IPS DF 6.9 (cell line): ENCODE measurements at regions not wholly inside any gene's neighbourhood (a gene's known extent, or its start where the extent isn't known, plus 50 kb on each side); places are given as distances from the start of the nearest gene placed in this dataset.

ENCODE experiments used
- DNase-seq: peaks from one replicate; pipeline ENCODE4 v3.0.0-alpha.2; 2013; ENCODE audit warnings: low read depth, low spot score
- H3K27ac ChIP-seq: one replicate; pipeline ENCODE4 v1.5.1; 2013; ENCODE audit warnings: low read length, control low read depth
- H3K27me3 ChIP-seq: 2 replicates; pipeline ENCODE4 v1.6.1; 2013; ENCODE audit warnings: mild to moderate bottlenecking, low read length; ENCODE audit not compliant: control insufficient read depth, insufficient read depth
- H3K36me3 ChIP-seq: 2 replicates; pipeline ENCODE4 v1.6.1; 2013; ENCODE audit warnings: low read length; ENCODE audit not compliant: control insufficient read depth, insufficient read depth
- H3K4me1 ChIP-seq: 2 replicates; pipeline ENCODE4 v1.6.1; 2013; ENCODE audit warnings: low read length; ENCODE audit not compliant: control insufficient read depth, insufficient read depth
- H3K4me3 ChIP-seq: 2 replicates; pipeline ENCODE4 v1.5.1; 2013; ENCODE audit warnings: mild to moderate bottlenecking, low read length
- H3K9me3 ChIP-seq: 2 replicates; pipeline ENCODE4 v1.6.1; 2013; ENCODE audit warnings: low read length, inconsistent platforms; ENCODE audit not compliant: control insufficient read depth, insufficient read depth
- WGBS: extraction: QIAGEN DNeasy Blood & Tissue Kit; methylation state at CpG from one replicate; pipeline ENCODE4 v1.1.7; 2013; ENCODE audit warnings: mixed read lengths, missing lambda C conversion rate; ENCODE audit not compliant: insufficient read length, insufficient coverage; 5-methylcytosine and 5-hydroxymethylcytosine counted together

DNA sequence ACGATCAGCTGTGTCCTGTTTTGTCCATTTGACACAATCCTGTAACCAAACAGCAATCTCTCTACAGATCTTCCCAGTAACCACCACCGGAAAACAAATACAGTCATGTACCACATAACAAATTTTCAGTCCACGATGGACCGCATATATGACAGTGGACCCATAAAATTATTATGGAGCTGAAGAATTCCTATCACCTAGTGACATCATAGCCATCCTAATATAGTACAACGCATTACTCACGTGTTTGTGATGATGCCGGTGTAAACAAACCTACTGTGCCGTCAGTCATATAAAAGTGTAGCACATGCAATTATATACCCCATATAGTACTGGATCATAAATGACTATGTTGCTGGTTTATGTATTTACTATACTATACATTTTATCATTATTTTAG lies 133.7 kb upstream of the EDNRA start:
- Histone ChIP-seq H3K9me3 (no peaks in the 10 kb centered on the region), H3K36me3 (no peaks in the 10 kb centered on the region), H3K4me3 (no peak overlapping the region), H3K27ac (no peak overlapping the region), H3K4me1 (no peaks in the 10 kb centered on the region), H3K27me3 (no peaks in the 10 kb centered on the region)
- no CpG with 5 or more reads among the region's 8 CpGs for WGBS
- no peak for DNase-seq

GRCh38 chr4:147349193-147349592 lies 131.7 kb upstream of the EDNRA start:
- no peak overlapping the region for H3K4me3 ChIP-seq
- no peak overlapping the region for H3K27ac ChIP-seq
- WGBS = no CpG with 5 or more reads among the region's 3 CpGs
- H3K4me1 ChIP-seq = no peaks in the 10 kb centered on the region
- H3K27me3 ChIP-seq = no peaks in the 10 kb centered on the region
- no peaks in the 10 kb centered on the region for H3K36me3 ChIP-seq
- H3K9me3 ChIP-seq = no peaks in the 10 kb centered on the region
- DNase-seq = no peak

DNA sequence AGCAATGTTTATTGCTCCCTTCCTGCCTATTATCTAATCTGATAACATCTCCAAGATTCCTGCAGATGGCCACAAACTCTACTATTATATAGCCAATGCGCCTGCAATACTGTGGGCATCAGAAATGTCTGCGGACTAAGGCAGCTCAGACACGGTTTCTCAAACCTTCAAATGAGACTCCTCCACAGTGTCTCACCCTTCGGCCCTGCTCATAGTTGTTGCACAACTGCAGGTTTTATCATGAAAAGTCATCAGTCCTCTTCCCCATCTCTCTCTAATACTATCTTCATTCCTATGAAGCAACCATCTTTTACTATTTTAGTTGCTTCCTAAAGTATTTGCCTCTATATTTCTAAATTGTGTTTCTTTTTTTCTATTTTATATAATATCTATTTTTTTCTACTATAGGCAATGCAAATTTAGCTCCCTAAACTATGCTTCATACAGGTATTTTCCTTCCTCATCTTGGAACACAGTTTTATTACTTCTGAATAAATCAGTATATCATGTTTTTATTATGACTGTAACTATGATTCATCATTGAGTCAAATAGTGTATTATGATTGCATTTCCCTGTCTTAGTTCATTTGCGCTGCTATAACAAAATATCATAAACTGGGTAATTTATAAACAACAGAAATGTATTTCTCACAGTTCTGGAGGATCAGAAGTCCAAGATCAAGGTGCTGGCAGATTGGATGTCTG lies 129.7 kb upstream of the EDNRA start:
- WGBS = no CpG with 5 or more reads among the region's 5 CpGs
- no peak overlapping the region for H3K4me3 ChIP-seq
- DNase-seq = no peak
- H3K36me3 ChIP-seq = no peaks in the 10 kb centered on the region
- no peaks in the 10 kb centered on the region for H3K9me3 ChIP-seq
- no peaks in the 10 kb centered on the region for H3K4me1 ChIP-seq
- H3K27me3 ChIP-seq = no peaks in the 10 kb centered on the region
- no peak overlapping the region for H3K27ac ChIP-seq

DNA sequence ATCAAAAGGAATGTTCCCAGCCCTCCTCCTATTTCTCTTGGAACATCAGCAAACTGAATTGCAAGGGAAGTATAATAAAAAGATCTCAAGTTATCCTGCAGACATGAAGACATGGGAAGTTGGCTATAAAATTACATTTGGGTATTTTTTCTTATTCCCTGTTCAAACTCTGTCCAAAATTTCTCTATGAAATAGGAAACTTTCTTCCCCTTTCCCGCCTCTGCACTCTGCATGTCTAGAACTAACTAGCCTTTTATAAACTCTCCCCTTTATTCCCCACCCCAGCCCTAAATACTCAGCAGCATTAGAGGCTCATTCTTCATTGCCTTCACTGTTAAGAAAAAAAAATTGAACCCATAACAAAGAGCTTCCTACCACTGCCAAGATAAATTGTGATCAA lies 126.7 kb upstream of the EDNRA start:
- Histone ChIP-seq H3K36me3 (no peaks in the 10 kb centered on the region), H3K27me3 (no peaks in the 10 kb centered on the region), H3K27ac (no peak overlapping the region), H3K4me1 (no peaks in the 10 kb centered on the region), H3K9me3 (no peaks in the 10 kb centered on the region), H3K4me3 (no peak overlapping the region)
- DNase-seq = no peak
- WGBS = no CpG with 5 or more reads among the region's 1 CpG

DNA sequence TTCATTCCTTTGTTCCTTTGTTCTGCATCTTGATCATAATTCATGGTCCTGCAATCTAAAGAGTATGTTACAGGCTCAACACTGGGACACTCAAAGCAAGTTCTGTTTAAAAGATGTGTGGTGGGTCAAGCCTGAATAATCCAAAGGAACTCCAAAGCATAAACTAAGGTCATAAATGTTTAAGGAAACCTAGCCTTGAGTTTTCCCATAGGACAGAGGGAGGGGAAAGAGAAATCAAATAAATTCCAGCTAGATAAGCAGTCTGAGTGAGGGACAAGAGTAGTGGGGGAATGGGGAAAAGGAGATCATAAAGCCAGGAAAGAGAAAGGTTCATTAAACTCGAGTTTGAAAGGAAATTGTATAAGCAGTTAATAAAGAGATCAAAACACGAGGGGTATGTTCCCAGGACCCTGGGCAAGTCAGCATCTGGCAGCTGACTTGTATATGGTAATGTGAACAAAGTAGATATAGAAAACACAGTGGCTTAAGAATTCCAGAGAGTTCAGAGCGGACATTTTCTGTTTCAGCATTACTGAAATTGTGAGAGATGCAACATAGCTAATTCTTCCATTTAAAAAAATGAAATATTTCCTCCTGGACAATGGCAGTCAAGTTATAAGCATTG lies 125.8 kb upstream of the EDNRA start:
- Histone ChIP-seq H3K36me3 (no peaks in the 10 kb centered on the region), H3K27ac (no peak overlapping the region), H3K9me3 (no peaks in the 10 kb centered on the region), H3K27me3 (no peaks in the 10 kb centered on the region), H3K4me3 (no peak overlapping the region), H3K4me1 (no peaks in the 10 kb centered on the region)
- no CpG with 5 or more reads among the region's 3 CpGs for WGBS
- no peak for DNase-seq

- Histone ChIP-seq H3K27ac (no peak overlapping the region), H3K27me3 (no peaks in the 10 kb centered on the region), H3K36me3 (no peaks in the 10 kb centered on the region), H3K4me1 (no peaks in the 10 kb centered on the region), H3K9me3 (no peaks in the 10 kb centered on the region), H3K4me3 (no peak overlapping the region)
- WGBS = no CpG with 5 or more reads among the region's 1 CpG
- DNase-seq = no peak
Observed at GRCh38 chr4:147355847-147356246, 125.0 kb upstream of the EDNRA start.

- DNase-seq = no peak
- no CpG with 5 or more reads among the region's 3 CpGs for WGBS
- Histone ChIP-seq H3K27me3 (no peaks in the 10 kb centered on the region), H3K36me3 (no peaks in the 10 kb centered on the region), H3K9me3 (no peaks in the 10 kb centered on the region), H3K4me3 (no peak overlapping the region), H3K27ac (no peak overlapping the region), H3K4me1 (no peaks in the 10 kb centered on the region)
Observed at GRCh38 chr4:147360301-147360700, 120.6 kb upstream of the EDNRA start.

DNA sequence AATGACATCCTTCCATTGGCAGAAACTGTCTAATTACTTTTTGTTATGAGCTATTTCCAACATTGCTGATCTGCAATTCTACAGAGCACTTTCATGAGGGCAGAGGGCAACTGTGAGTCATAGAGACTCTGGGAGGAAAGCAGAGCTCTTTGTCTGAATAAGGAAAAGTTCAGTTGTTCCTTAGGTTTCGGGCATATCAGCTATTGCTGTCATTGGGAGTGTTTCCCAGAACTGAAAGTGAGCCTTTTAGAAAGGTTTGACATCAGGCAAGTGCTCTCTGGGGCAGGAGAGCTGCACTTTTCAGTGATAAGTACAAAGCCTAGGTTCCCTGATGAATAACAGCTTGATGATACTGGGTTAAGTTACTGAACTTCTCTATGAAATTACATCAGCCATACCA lies 119.2 kb upstream of the EDNRA start:
- no peaks in the 10 kb centered on the region for H3K9me3 ChIP-seq
- H3K4me1 ChIP-seq = no peaks in the 10 kb centered on the region
- H3K27ac ChIP-seq = no peak overlapping the region
- no CpG with 5 or more reads among the region's 1 CpG for WGBS
- no peak for DNase-seq
- no peaks in the 10 kb centered on the region for H3K27me3 ChIP-seq
- H3K36me3 ChIP-seq = no peaks in the 10 kb centered on the region
- no peak overlapping the region for H3K4me3 ChIP-seq

- no peak for DNase-seq
- no CpG with 5 or more reads among the region's 4 CpGs for WGBS
- H3K27me3 ChIP-seq = no peaks in the 10 kb centered on the region
- H3K4me3 ChIP-seq = no peak overlapping the region
- H3K4me1 ChIP-seq = no peaks in the 10 kb centered on the region
- no peaks in the 10 kb centered on the region for H3K9me3 ChIP-seq
- H3K36me3 ChIP-seq = no peaks in the 10 kb centered on the region
- H3K27ac ChIP-seq = no peak overlapping the region
Observed at GRCh38 chr4:147362938-147363337, 118.0 kb upstream of the EDNRA start.

GRCh38 chr4:147363514-147363913 lies 117.4 kb upstream of the EDNRA start:
- no peak for DNase-seq
- Histone ChIP-seq H3K27ac (no peak overlapping the region), H3K4me1 (no peaks in the 10 kb centered on the region), H3K27me3 (no peaks in the 10 kb centered on the region), H3K36me3 (no peaks in the 10 kb centered on the region), H3K4me3 (no peak overlapping the region), H3K9me3 (no peaks in the 10 kb centered on the region)
- WGBS = no CpG with 5 or more reads among the region's 2 CpGs

DNA sequence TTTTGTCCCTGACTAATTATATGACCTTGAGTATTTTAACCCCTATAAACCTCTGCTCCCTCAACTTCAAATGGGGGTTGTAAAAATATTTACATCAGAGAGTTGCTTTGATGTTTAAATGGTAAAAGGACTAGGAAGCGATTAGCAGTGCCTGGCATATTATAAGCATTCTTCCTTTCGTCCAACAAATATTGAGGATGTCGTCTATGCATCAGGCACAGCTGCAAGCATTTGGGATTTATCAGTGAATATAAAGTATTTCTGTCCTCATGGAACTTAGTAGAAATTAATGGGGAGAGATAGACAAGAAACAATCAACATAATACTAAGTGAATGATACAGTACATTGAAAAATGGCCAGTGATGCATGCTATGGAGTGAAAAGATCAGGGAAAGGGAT lies 115.5 kb upstream of the EDNRA start:
- Histone ChIP-seq H3K27ac (no peak overlapping the region), H3K4me1 (no peaks in the 10 kb centered on the region), H3K27me3 (no peaks in the 10 kb centered on the region), H3K4me3 (no peak overlapping the region), H3K9me3 (no peaks in the 10 kb centered on the region), H3K36me3 (no peaks in the 10 kb centered on the region)
- WGBS = no CpG with 5 or more reads among the region's 3 CpGs
- no peak for DNase-seq
